ENCODE measurements at regions not wholly inside any gene's neighbourhood (a gene's known extent, or its start where the extent isn't known, plus 50 kb on each side); places are given as distances from the start of the nearest gene placed in this dataset.

- no peak for ATAC-seq
- intact Hi-C loops (cut with DNase I), result no loop called here
- no peak overlapping the region for H3K27ac ChIP-seq
- H3K27me3 ChIP-seq, result no peaks in the 10 kb centered on the region
- no peak overlapping the region for H3K4me3 ChIP-seq
- no peaks in the 10 kb centered on the region for H3K36me3 ChIP-seq
- DNase-seq, result no peak
- no peaks in the 10 kb centered on the region for H3K4me1 ChIP-seq
- TF ChIP-seq POLR2A (IDR thresholded peaks at IDR 0.05) (no peak), CTCF (IDR thresholded peaks at IDR 0.05) (no peak)
- peaks cover 0 to 22% (median 2%) of the 10 kb centered on the region in 12 donors for H3K9me3 ChIP-seq
These were observed 857.6 kb downstream of the FSCB start for GRCh38 chr14:43649508-43649907.

GRCh38 chr14:43647302-43647701, 859.8 kb downstream of the FSCB start:
- Histone ChIP-seq H3K9me3 (peaks cover 0 to 9% (median 0%) of the 10 kb centered on the region in 12 donors), H3K27me3 (no peaks in the 10 kb centered on the region)
- ATAC-seq, result no peak

GRCh38 chr14:43640718-43641267, 866.3 kb downstream of the FSCB start:
- no peak for DNase-seq
- H3K9me3 ChIP-seq, result no peaks in the 10 kb centered on the region
- 91 to 96% (median 91%) methylated on average over 2 of the region's 2 CpGs for WGBS, 4 donors
- H3K27ac ChIP-seq, result no peak overlapping the region
- intact Hi-C loops (cut with DNase I), result no loop called here
- H3K4me3 ChIP-seq, result no peak overlapping the region
- no peak for TF ChIP-seq CTCF (IDR thresholded peaks at IDR 0.05)
- no peaks in the 10 kb centered on the region for H3K4me1 ChIP-seq
- no peaks in the 10 kb centered on the region for H3K27me3 ChIP-seq
- no peaks in the 10 kb centered on the region for H3K36me3 ChIP-seq
- no peak for ATAC-seq

More at GRCh38 chr14:43647302-43647701, 859.8 kb downstream of the FSCB start:
- intact Hi-C loops (cut with DNase I), result no loop called here
- H3K36me3 ChIP-seq, result no peaks in the 10 kb centered on the region
- no peak overlapping the region for H3K4me3 ChIP-seq
- H3K4me1 ChIP-seq, result no peaks in the 10 kb centered on the region
- TF ChIP-seq CTCF (IDR thresholded peaks at IDR 0.05) (no peak), POLR2A (IDR thresholded peaks at IDR 0.05) (no peak)
- WGBS, 4 donors, result 62 to 89% (median 74%) methylated on average over 4 of the region's 4 CpGs
- DNase-seq, result no peak
- H3K27ac ChIP-seq, result no peak overlapping the region

- Histone ChIP-seq H3K9me3 (no peaks in the 10 kb centered on the region), H3K27me3 (no peaks in the 10 kb centered on the region), H3K4me3 (no peak overlapping the region), H3K27ac (no peak overlapping the region), H3K36me3 (no peaks in the 10 kb centered on the region), H3K4me1 (no peaks in the 10 kb centered on the region)
- TF ChIP-seq CTCF (IDR thresholded peaks at IDR 0.05) (no peak), POLR2A (IDR thresholded peaks at IDR 0.05) (no peak)
- no peak for DNase-seq
- intact Hi-C loops (cut with DNase I), result loop anchor here in 1 of 10 donors (10.0 kb wide), 1 partner anchor 150 kb away; no protein-coding TSS in a partner anchor
- no peak for ATAC-seq
- 80 to 86% (median 84%) methylated on average over 4 of the region's 4 CpGs for WGBS, 4 donors
These were observed 881.8 kb downstream of the FSCB start for GRCh38 chr14:43625294-43625693.
